Sigmoid colon (tissue), 6 donors: ENCODE measurements at regions not wholly inside any gene's neighbourhood (a gene's known extent, or its start where the extent isn't known, plus 50 kb on each side); places are given as distances from the start of the nearest gene placed in this dataset.

Experiments
- DNase-seq: peaks from one replicate; pipeline ENCODE4 v3.0.0-alpha.2; 2019
- H3K27ac ChIP-seq, 4 donors: fragments of 200-600 bp; sonication (generic); one replicate each; pipeline ENCODE4 v1.5.1; 2016 to 2019; ENCODE audit warnings: mild to moderate bottlenecking in 1 of 4
- H3K27me3 ChIP-seq, 3 donors: fragments of 200-600 bp; sonication (generic); one replicate each; pipeline ENCODE4 v1.5.1; 2019; ENCODE audit warnings: mild to moderate bottlenecking in 1 of 3
- H3K36me3 ChIP-seq, 4 donors: fragments of 200-600 bp; sonication (generic); one replicate each; pipeline ENCODE4 v1.5.1; 2016 to 2019
- H3K4me1 ChIP-seq, 4 donors: fragments of 200-600 bp; sonication (generic); one replicate each; pipeline ENCODE4 v1.5.1; 2017 to 2019
- H3K4me3 ChIP-seq, 4 donors: fragments of 200-600 bp; sonication (generic); one replicate each; pipeline ENCODE4 v1.5.1; 2017 to 2019; ENCODE audit warnings: mild to moderate bottlenecking in 2 of 4, moderate library complexity in 1 of 4
- H3K9me3 ChIP-seq, 4 donors: fragments of 200-600 bp in 3 of 4; sonication (generic) in 3 of 4; one replicate each; pipeline versions ENCODE4 v1.5.1 to v1.6.1; 2013 to 2019
- CTCF ChIP-seq, 4 experiments: fragments of 450-650 bp in 3 of 4; fragments of 200-600 bp in 1 of 4; IDR thresholded peaks; one replicate each; pipeline ENCODE4 v1.5.1; 2016 to 2019; ENCODE audit warnings: antibody characterized with exemption in 4 of 4, mild to moderate bottlenecking in 3 of 4, moderate library complexity in 2 of 4
- EP300 ChIP-seq, 4 donors: sonication (generic); formaldehyde crosslinking; IDR thresholded peaks; one replicate each; pipeline ENCODE4 v1.6.1; 2017; ENCODE audit warnings: antibody characterized with exemption in 4 of 4
- POLR2A ChIP-seq, 2 donors: fragments of 450-650 bp; IDR thresholded peaks; one replicate each; pipeline ENCODE4 v1.6.1; 2016; ENCODE audit warnings: antibody characterized with exemption in 2 of 2, mild to moderate bottlenecking in 2 of 2, moderate library complexity in 2 of 2
- POLR2AphosphoS5 ChIP-seq, 4 donors: sonication (generic); formaldehyde crosslinking; IDR thresholded peaks; one replicate each; pipeline ENCODE4 v1.6.1; 2017; ENCODE audit warnings: antibody characterized with exemption in 4 of 4
- WGBS, 2 donors: extraction: QIAGEN DNeasy Blood & Tissue Kit; methylation state at CpG; one replicate each; pipeline ENCODE4 v1.1.7; 2013; 5-methylcytosine and 5-hydroxymethylcytosine counted together
- intact Hi-C: fragments of 100-400 bp; cut with DNase I; formaldehyde crosslinking; loops from one replicate; pipeline ENCODE4 v1.15.1; 2023
- donor health status: healthy with polysubstance abuse.
- donor health status: healthy.

GRCh38 chr1:42037586-42037985 is 115.6 kb upstream of the GUCA2B start:
- no peaks in the 10 kb centered on the region for H3K27me3 ChIP-seq
- H3K4me3 ChIP-seq, result no peak overlapping the region
- 65 to 77% methylated on average over 3 of the region's 3 CpGs for WGBS, 2 donors
- intact Hi-C loops, result loop anchor here (10.0 kb wide), 1 partner anchor 297 kb away; the partner anchor contains the start of gene FOXJ3
- no peaks in the 10 kb centered on the region for H3K9me3 ChIP-seq
- H3K4me1 ChIP-seq, result peaks cover 0 to 11% (median 11%) of the 10 kb centered on the region in 4 donors
- no peaks in the 10 kb centered on the region for H3K36me3 ChIP-seq
- H3K27ac ChIP-seq, result no peak overlapping the region
- DNase-seq, result no peak
- TF ChIP-seq POLR2A (IDR thresholded peaks at IDR 0.05) (no peak), EP300 (IDR thresholded peaks at IDR 0.05) (no peak), POLR2AphosphoS5 (IDR thresholded peaks at IDR 0.05) (no peak), CTCF (IDR thresholded peaks at IDR 0.05) (no peak)

GRCh38 chr1:42037161-42037560 is 116.0 kb upstream of the GUCA2B start:
- no peaks in the 10 kb centered on the region for H3K27me3 ChIP-seq
- WGBS, 2 donors, result 17 to 43% methylated on average over 1 of the region's 1 CpG
- H3K9me3 ChIP-seq, result no peaks in the 10 kb centered on the region
- H3K36me3 ChIP-seq, result no peaks in the 10 kb centered on the region
- no peak for TF ChIP-seq POLR2A (IDR thresholded peaks at IDR 0.05)
- no peak for TF ChIP-seq EP300 (IDR thresholded peaks at IDR 0.05)
- TF ChIP-seq POLR2AphosphoS5 (IDR thresholded peaks at IDR 0.05), result no peak
- TF ChIP-seq CTCF (IDR thresholded peaks at IDR 0.05), result no peak
- no peak overlapping the region for H3K4me3 ChIP-seq
- no peak overlapping the region for H3K27ac ChIP-seq
- no peak for DNase-seq
- intact Hi-C loops, result loop anchor here (10.0 kb wide), 1 partner anchor 298 kb away; the partner anchor contains the start of gene FOXJ3
- H3K4me1 ChIP-seq, result peaks cover 0 to 11% (median 11%) of the 10 kb centered on the region in 4 donors

- intact Hi-C loops, result loop anchor here (2.0 to 10.0 kb wide), 2 partner anchors 117 to 299 kb away; partner anchors contain the start of genes FOXJ3 and HIVEP3
- Histone ChIP-seq H3K4me1 (peaks cover 0 to 11% (median 11%) of the 10 kb centered on the region in 4 donors), H3K36me3 (no peaks in the 10 kb centered on the region), H3K4me3 (peak overlapping the region; percentile 32 to 98 (median 82)), H3K9me3 (no peaks in the 10 kb centered on the region), H3K27me3 (no peaks in the 10 kb centered on the region), H3K27ac (peak overlapping the region; percentile 76 to 85 (median 82))
- DNase-seq, result peak; percentile 98
- WGBS, 2 donors, result 1% methylated on average over 60 of the region's 60 CpGs
- TF ChIP-seq CTCF (IDR thresholded peaks at IDR 0.05) (no peak), POLR2AphosphoS5 (IDR thresholded peaks at IDR 0.05) (peak; percentile 43 to 81 (median 73)), POLR2A (IDR thresholded peaks at IDR 0.05) (peak in 1 of 2 donors; percentile 14)
These were observed 117.2 kb upstream of the GUCA2B start for GRCh38 chr1:42035830-42036604.

- Histone ChIP-seq H3K27ac (peak overlapping the region; percentile 76 to 85 (median 82)), H3K27me3 (no peaks in the 10 kb centered on the region), H3K36me3 (no peaks in the 10 kb centered on the region), H3K4me3 (peak overlapping the region; percentile 76 to 98 (median 86)), H3K9me3 (no peaks in the 10 kb centered on the region), H3K4me1 (peaks cover 0 to 11% (median 11%) of the 10 kb centered on the region in 4 donors)
- 0 to 1% methylated on average over 66 of the region's 66 CpGs for WGBS, 2 donors
- intact Hi-C loops, result loop anchor here (2.0 to 10.0 kb wide), 2 partner anchors 117 to 299 kb away; partner anchors contain the start of genes FOXJ3 and HIVEP3
- TF ChIP-seq POLR2AphosphoS5 (IDR thresholded peaks at IDR 0.05) (peak; percentile 14 to 36 (median 24)), EP300 (IDR thresholded peaks at IDR 0.05) (peak in 1 of 4 donors; percentile 2), POLR2A (IDR thresholded peaks at IDR 0.05) (no peak), CTCF (IDR thresholded peaks at IDR 0.05) (peak in 1 of 4 experiments; percentile 38)
- peak; percentile 83 for DNase-seq
These were observed 116.6 kb upstream of the HIVEP3 start for GRCh38 chr1:42035205-42035829.
